GM12878 (cell line): ENCODE measurements at regions not wholly inside any gene's neighbourhood (a gene's known extent, or its start where the extent isn't known, plus 50 kb on each side); places are given as distances from the start of the nearest gene placed in this dataset.

Experiments used
- ATAC-seq: fragments of 200-7000 bp; cut with Tn5 transposase; 3 replicates; pipeline ENCODE4 v1.9.1; 2020; ENCODE audit warnings: mild to moderate bottlenecking, moderate library complexity
- BruUV-seq: library from RNA; stranded (reverse); fragments of 400-500 nt; replicated peaks from 2 replicates; lab custom pipeline; 2021; lab: Mats Ljungman, UMichigan
- CTCF ChIA-PET: fragments of 300-600 bp; sonication (Branson Sonifier 250); formaldehyde crosslinking; extraction: SDS; loops from one replicate; lab custom pipeline; 2021; ENCODE audit warnings: inconsistent platforms; lab: Yijun Ruan, JAX
- POLR2A ChIA-PET: fragments of 350-600 bp; formaldehyde crosslinking; extraction: SDS; loops from one replicate; lab custom pipeline; 2021; ENCODE audit warnings: inconsistent platforms; lab: Charles Lee
- RAD21 ChIA-PET: fragments of 300-600 bp; sonication (Branson Sonifier 250); formaldehyde crosslinking; loops from one replicate; lab custom pipeline; 2023; ENCODE audit warnings: antibody characterized with exemption; ENCODE audit not compliant: unreplicated experiment; lab: Charles Lee
- SMC1A ChIA-PET: fragments of 300-600 bp; sonication (Branson Sonifier 250); formaldehyde crosslinking; loops from one replicate; lab custom pipeline; 2023; ENCODE audit not compliant: unreplicated experiment, uncharacterized antibody; lab: Charles Lee
- DNase-seq: peaks from one replicate; pipeline ENCODE4 v3.0.0-alpha.2; 2011; ENCODE audit warnings: low read depth, low spot score
- FAIRE-seq: peaks from 3 replicates; lab custom pipeline; 2011; peaks lifted over from hg19 to GRCh38; lab: Jason Lieb, UNC
- H2AFZ ChIP-seq: 2 replicates; pipeline ENCODE4 v1.6.0; 2011; ENCODE audit warnings: low read depth, low read length, control low read depth; ENCODE audit not compliant: control insufficient read depth
- H3K27ac ChIP-seq: 2 replicates; pipeline ENCODE4 v1.5.1; 2011; ENCODE audit warnings: control low read depth; ENCODE audit not compliant: control insufficient read depth, insufficient read depth
- H3K27me3 ChIP-seq, 2 experiments: replicated peaks in 1 of 2; 2 replicates each; pipeline versions ENCODE4 v1.6.0 to v1.6.1; 2011; ENCODE audit warnings: low read length in 1 of 2; ENCODE audit not compliant: control insufficient read depth in 2 of 2, insufficient read depth in 2 of 2
- H3K36me3 ChIP-seq, 2 experiments: 2 replicates each; pipeline ENCODE4 v1.5.1; 2011; ENCODE audit warnings: low read length in 1 of 2; ENCODE audit not compliant: control insufficient read depth in 2 of 2, insufficient read depth in 2 of 2
- H3K4me1 ChIP-seq: 2 replicates; pipeline ENCODE4 v1.6.1; 2011; ENCODE audit warnings: mild to moderate bottlenecking, low read length, moderate library complexity, mixed read lengths; ENCODE audit not compliant: control insufficient read depth, insufficient read depth
- H3K4me2 ChIP-seq: 2 replicates; pipeline ENCODE4 v1.6.0; 2011; ENCODE audit warnings: control low read depth; ENCODE audit not compliant: control insufficient read depth, insufficient read depth
- H3K4me3 ChIP-seq: fragments of 200-600 bp; sonication (generic); 2 replicates; pipeline ENCODE4 v1.5.1; 2016
- H3K79me2 ChIP-seq: 2 replicates; pipeline ENCODE4 v1.6.0; 2011; ENCODE audit warnings: low read length; ENCODE audit not compliant: control insufficient read depth, insufficient read depth
- H3K9ac ChIP-seq: 2 replicates; pipeline ENCODE4 v1.8.0; 2011; ENCODE audit warnings: low read length, control low read depth, mixed read lengths; ENCODE audit not compliant: control insufficient read depth, insufficient read depth
- H3K9me3 ChIP-seq: replicated peaks from 3 replicates; pipeline ENCODE4 v1.5.1; 2011; ENCODE audit warnings: mild to moderate bottlenecking, low read length; ENCODE audit not compliant: control insufficient read depth, insufficient read depth
- H4K20me1 ChIP-seq: 2 replicates; pipeline ENCODE4 v1.6.0; 2011; ENCODE audit not compliant: control insufficient read depth, insufficient read depth
- BMI1 ChIP-seq: fragments of 450-650 bp; IDR thresholded peaks from 2 replicates; pipeline ENCODE4 v1.6.1; 2016; ENCODE audit warnings: mild to moderate bottlenecking, moderate library complexity, borderline replicate concordance
- E2F4 ChIP-seq: IDR thresholded peaks from 2 replicates; pipeline ENCODE4 v1.6.1; 2012; ENCODE audit warnings: low read depth, low read length, improper control_type of control experiment
- ESRRA ChIP-seq: IDR thresholded peaks from 2 replicates; pipeline ENCODE4 v1.6.1; 2012; ENCODE audit warnings: mild to moderate bottlenecking, low read length, improper control_type of control experiment
- JUNB ChIP-seq: IDR thresholded peaks from 2 replicates; pipeline ENCODE4 v1.6.1; 2016; ENCODE audit warnings: antibody characterized with exemption, mild to moderate bottlenecking
- USF1 ChIP-seq: IDR thresholded peaks from 2 replicates; pipeline ENCODE4 v1.6.1; 2011; ENCODE audit warnings: borderline replicate concordance, low read depth, mild to moderate bottlenecking, moderate library complexity, mixed read lengths, low read length; ENCODE audit not compliant: insufficient read depth; ENCODE audit errors: extremely low read length
- WGBS: methylation state at CpG from one replicate; pipeline ENCODE4 v1.1.6; 2016; ENCODE audit warnings: low lambda C conversion rate; ENCODE audit not compliant: insufficient replicate concordance, insufficient coverage; ENCODE audit errors: missing lambda C conversion rate; 5-methylcytosine and 5-hydroxymethylcytosine counted together
- in situ Hi-C: fragments of 300-500 bp; cut with MboI; formaldehyde crosslinking; loops from 9 replicates; pipeline ENCODE4 v1.14.3; 2018; ENCODE audit warnings: mixed read lengths
- intact Hi-C: fragments of 100-400 bp; cut with micrococcal nuclease; formaldehyde crosslinking; loops from one replicate; pipeline ENCODE4 v1.14.2; 2022; ENCODE audit not compliant: unreplicated experiment
- TF ChIP-seq, protein P1 (sequence below): fragments of 450-650 bp; IDR thresholded peaks from 2 replicates; pipeline ENCODE4 v1.6.1; 2018; ENCODE audit warnings: borderline replicate concordance, mild to moderate bottlenecking; ENCODE audit not compliant: partially characterized antibody

- TF ChIP-seq JUNB (no peak), E2F4 (no peak), ESRRA (no peak)
- TF ChIP-seq, protein P1, sequence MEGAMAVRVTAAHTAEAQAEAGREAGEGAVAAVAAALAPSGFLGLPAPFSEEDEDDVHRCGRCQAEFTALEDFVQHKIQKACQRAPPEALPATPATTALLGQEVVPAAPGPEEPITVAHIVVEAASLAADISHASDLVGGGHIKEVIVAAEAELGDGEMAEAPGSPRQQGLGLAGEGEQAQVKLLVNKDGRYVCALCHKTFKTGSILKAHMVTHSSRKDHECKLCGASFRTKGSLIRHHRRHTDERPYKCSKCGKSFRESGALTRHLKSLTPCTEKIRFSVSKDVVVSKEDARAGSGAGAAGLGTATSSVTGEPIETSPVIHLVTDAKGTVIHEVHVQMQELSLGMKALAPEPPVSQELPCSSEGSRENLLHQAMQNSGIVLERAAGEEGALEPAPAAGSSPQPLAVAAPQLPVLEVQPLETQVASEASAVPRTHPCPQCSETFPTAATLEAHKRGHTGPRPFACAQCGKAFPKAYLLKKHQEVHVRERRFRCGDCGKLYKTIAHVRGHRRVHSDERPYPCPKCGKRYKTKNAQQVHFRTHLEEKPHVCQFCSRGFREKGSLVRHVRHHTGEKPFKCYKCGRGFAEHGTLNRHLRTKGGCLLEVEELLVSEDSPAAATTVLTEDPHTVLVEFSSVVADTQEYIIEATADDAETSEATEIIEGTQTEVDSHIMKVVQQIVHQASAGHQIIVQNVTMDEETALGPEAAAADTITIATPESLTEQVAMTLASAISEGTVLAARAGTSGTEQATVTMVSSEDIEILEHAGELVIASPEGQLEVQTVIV, result no peak
These were observed 273.4 kb downstream of the TLE3 start (continued) for GRCh38 chr15:69824075-69824876.

DNA sequence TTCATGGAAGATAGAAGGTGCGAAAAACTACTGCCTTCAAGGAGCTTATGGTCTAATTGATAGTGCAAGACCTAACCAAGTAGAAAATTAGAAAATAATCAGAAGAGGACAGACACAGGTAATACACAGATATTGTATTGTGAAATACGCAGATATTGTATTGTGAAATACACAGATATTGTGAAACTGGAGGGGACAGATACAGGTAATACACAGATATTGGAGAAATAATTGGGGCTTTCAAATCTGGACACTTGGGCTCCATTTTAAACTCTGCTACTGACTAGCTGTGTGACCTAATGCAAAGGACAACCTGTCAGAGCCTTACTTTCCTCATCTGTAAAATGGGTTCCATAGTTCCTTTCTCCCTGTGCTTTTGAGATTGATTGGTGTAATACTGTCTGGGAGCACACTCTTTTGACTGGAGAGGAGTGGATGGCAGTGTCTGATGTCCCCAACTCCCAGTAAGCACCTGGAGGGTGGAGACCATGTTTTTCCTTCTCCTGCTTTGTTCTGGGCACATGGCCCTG lies 272.8 kb downstream of the TLE3 start:
- H3K4me2 ChIP-seq, result no peak overlapping the region
- H3K9me3 ChIP-seq, result no peaks in the 10 kb centered on the region
- intact Hi-C loops (no loop called here), in situ Hi-C loops (no loop called here)
- ATAC-seq (no peak), FAIRE-seq (no peak), DNase-seq (no peak)
- no peaks in the 10 kb centered on the region for H3K36me3 ChIP-seq
- no peak overlapping the region for H2AFZ ChIP-seq
- H4K20me1 ChIP-seq, result no peaks in the 10 kb centered on the region
- no peak overlapping the region for H3K27ac ChIP-seq
- POLR2A ChIA-PET, result no interaction called here
- SMC1A ChIA-PET, result interaction anchor here (0.9 kb wide), 1 partner anchor 74 kb away, joined by 3 read pairs; no protein-coding TSS in a partner anchor
- no peaks in the 10 kb centered on the region for H3K79me2 ChIP-seq
- CTCF ChIA-PET, result no interaction called here
- BruUV-seq, result no TSS peak
- H3K9ac ChIP-seq, result no peak overlapping the region
- peaks cover 0 to 1% of the 10 kb centered on the region in 2 experiments; a peak in 3 of 4 replicates for H3K27me3 ChIP-seq
- WGBS, result 33% methylated on average over 2 of the region's 2 CpGs
- no peaks in the 10 kb centered on the region for H3K4me1 ChIP-seq
- H3K4me3 ChIP-seq, result no peak overlapping the region
- RAD21 ChIA-PET, result interaction anchor here (0.6 kb wide), 1 partner anchor 165 kb away, joined by 3 read pairs; no protein-coding TSS in a partner anchor
- TF ChIP-seq USF1 (no peak), BMI1 (no peak)
- TF ChIP-seq, all 136 proteins: peak for 0
